Keratinocyte (primary cell): ENCODE measurements at regions not wholly inside any gene's neighbourhood (a gene's known extent, or its start where the extent isn't known, plus 50 kb on each side); places are given as distances from the start of the nearest gene placed in this dataset.

Experiments
- DNase-seq: peaks from one replicate; pipeline ENCODE4 v3.0.0-alpha.2; 2011; ENCODE audit warnings: low read depth, missing footprints, low spot score
- FAIRE-seq: peaks from 2 replicates; lab custom pipeline; 2011; peaks lifted over from hg19 to GRCh38; lab: Jason Lieb, UNC
- H2AFZ ChIP-seq: 2 replicates; pipeline ENCODE4 v1.6.0; 2012; ENCODE audit warnings: low read length, control low read depth, inconsistent platforms; ENCODE audit not compliant: control insufficient read depth
- H3K27ac ChIP-seq: 2 replicates; pipeline ENCODE4 v1.5.1; 2011; ENCODE audit warnings: low read length; ENCODE audit not compliant: control insufficient read depth, insufficient read depth
- H3K27me3 ChIP-seq: 3 replicates; pipeline ENCODE4 v1.6.0; 2011; ENCODE audit warnings: low read length; ENCODE audit not compliant: control insufficient read depth, insufficient read depth; ENCODE audit errors: extremely low read depth
- H3K36me3 ChIP-seq, 2 experiments: 2 replicates in 1 of 2; 3 replicates in 1 of 2; pipeline ENCODE4 v1.5.1; 2011; ENCODE audit warnings: low read length in 2 of 2, mild to moderate bottlenecking in 1 of 2; ENCODE audit not compliant: control insufficient read depth in 2 of 2, insufficient read depth in 2 of 2; ENCODE audit errors: extremely low read depth in 1 of 2
- H3K4me1 ChIP-seq: 3 replicates; pipeline ENCODE4 v1.5.1; 2011; ENCODE audit warnings: low read length; ENCODE audit not compliant: control insufficient read depth, insufficient read depth; ENCODE audit errors: extremely low read depth
- H3K4me2 ChIP-seq: 3 replicates; pipeline ENCODE4 v1.6.0; 2011; ENCODE audit warnings: low read depth, low read length; ENCODE audit not compliant: control insufficient read depth, insufficient read depth; ENCODE audit errors: extremely low read depth
- H3K4me3 ChIP-seq, 3 experiments: fragments of 200-600 bp in 1 of 3; sonication (generic) in 1 of 3; 2 replicates in 2 of 3; 3 replicates in 1 of 3; pipeline ENCODE4 v1.5.1; 2011 to 2016; ENCODE audit warnings: low read length in 3 of 3, mild to moderate bottlenecking in 3 of 3, control low read depth in 2 of 3, inconsistent platforms in 1 of 3, low read depth in 1 of 3, mixed read lengths in 1 of 3, mixed run types in 1 of 3, moderate library complexity in 1 of 3; ENCODE audit not compliant: control insufficient read depth in 2 of 3, insufficient read depth in 2 of 3; ENCODE audit errors: extremely low read depth in 1 of 3
- H3K79me2 ChIP-seq: 2 replicates; pipeline ENCODE4 v1.6.0; 2012; ENCODE audit warnings: low read length; ENCODE audit not compliant: control insufficient read depth, insufficient read depth
- H3K9ac ChIP-seq: 3 replicates; pipeline ENCODE4 v1.6.0; 2011; ENCODE audit warnings: low read length; ENCODE audit not compliant: control insufficient read depth, insufficient read depth; ENCODE audit errors: extremely low read depth
- H3K9me1 ChIP-seq: 3 replicates; pipeline ENCODE4 v1.6.0; 2011; ENCODE audit warnings: low read length; ENCODE audit not compliant: control insufficient read depth, insufficient read depth; ENCODE audit errors: extremely low read depth
- H3K9me3 ChIP-seq: 2 replicates; pipeline ENCODE4 v1.5.1; 2012; ENCODE audit warnings: low read depth, low read length; ENCODE audit not compliant: control insufficient read depth
- H4K20me1 ChIP-seq: 3 replicates; pipeline ENCODE4 v1.6.0; 2011; ENCODE audit warnings: low read length; ENCODE audit not compliant: control insufficient read depth, insufficient read depth; ENCODE audit errors: extremely low read depth
- EZH2 ChIP-seq: IDR thresholded peaks from one replicate; pipeline ENCODE4 v1.6.1; 2012; ENCODE audit warnings: inconsistent platforms, mild to moderate bottlenecking, low read length, moderate library complexity
- dilution Hi-C: fragments of 300-500 bp; cut with MboI; formaldehyde crosslinking; loops from one replicate; pipeline ENCODE4 v1.7.0; 2020; ENCODE audit warnings: low sequenced_read_pairs; ENCODE audit not compliant: extremely low pct_ligation_motif_present
- TF ChIP-seq, protein P1 (sequence below), 3 experiments: IDR thresholded peaks in 1 of 3; conservative IDR thresholded peaks in 1 of 3; optimal IDR thresholded peaks in 1 of 3; 2 replicates in 2 of 3; 3 replicates in 1 of 3; pipeline versions ENCODE3 to v1.5.1; 2011; ENCODE audit warnings: low read length in 3 of 3, mild to moderate bottlenecking in 3 of 3, moderate library complexity in 2 of 3, control low read depth in 1 of 3, inconsistent platforms in 1 of 3; ENCODE audit not compliant: insufficient read depth in 2 of 3; ENCODE audit errors: extremely low read depth in 1 of 3

DNA sequence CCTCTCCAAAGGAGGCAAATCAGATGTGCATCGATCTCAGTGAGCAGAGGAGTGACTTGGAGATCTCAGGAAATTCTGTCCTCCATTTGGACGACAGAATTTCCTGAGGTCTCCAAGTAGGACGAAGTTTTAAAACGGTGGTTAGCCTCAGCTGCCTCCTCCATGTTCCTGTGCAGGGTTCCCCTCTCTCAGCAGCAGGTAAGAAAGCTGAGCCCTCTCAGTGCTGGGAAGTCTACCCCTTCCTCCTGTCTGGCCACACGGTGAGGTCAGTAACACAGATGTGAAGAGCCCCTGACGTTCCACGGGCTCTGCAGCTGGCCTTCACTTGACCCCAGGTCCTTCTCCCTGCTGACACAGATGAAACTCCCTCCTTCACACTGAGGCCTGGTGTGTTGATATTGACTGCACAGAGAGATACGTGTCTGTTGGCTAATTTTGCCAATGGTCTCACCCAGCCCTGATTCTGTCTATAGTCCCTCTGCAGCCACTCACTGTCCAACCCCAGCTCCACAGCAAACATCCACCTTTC is 607.4 kb upstream of the B3GAT1 start:
- Histone ChIP-seq H3K4me2 (no peak overlapping the region), H3K36me3 (no peaks in the 10 kb centered on the region), H2AFZ (no peak overlapping the region), H3K4me3 (no peak overlapping the region), H3K27ac (no peak overlapping the region), H3K9ac (no peak overlapping the region), H3K79me2 (no peaks in the 10 kb centered on the region), H3K4me1 (no peaks in the 10 kb centered on the region), H4K20me1 (no peaks in the 10 kb centered on the region), H3K9me3 (no peaks in the 10 kb centered on the region), H3K9me1 (no peaks in the 10 kb centered on the region), H3K27me3 (no peaks in the 10 kb centered on the region)
- DNase-seq (no peak), FAIRE-seq (no peak)
- dilution Hi-C loops: no loop called here
- no peak for TF ChIP-seq EZH2
- TF ChIP-seq, protein P1, sequence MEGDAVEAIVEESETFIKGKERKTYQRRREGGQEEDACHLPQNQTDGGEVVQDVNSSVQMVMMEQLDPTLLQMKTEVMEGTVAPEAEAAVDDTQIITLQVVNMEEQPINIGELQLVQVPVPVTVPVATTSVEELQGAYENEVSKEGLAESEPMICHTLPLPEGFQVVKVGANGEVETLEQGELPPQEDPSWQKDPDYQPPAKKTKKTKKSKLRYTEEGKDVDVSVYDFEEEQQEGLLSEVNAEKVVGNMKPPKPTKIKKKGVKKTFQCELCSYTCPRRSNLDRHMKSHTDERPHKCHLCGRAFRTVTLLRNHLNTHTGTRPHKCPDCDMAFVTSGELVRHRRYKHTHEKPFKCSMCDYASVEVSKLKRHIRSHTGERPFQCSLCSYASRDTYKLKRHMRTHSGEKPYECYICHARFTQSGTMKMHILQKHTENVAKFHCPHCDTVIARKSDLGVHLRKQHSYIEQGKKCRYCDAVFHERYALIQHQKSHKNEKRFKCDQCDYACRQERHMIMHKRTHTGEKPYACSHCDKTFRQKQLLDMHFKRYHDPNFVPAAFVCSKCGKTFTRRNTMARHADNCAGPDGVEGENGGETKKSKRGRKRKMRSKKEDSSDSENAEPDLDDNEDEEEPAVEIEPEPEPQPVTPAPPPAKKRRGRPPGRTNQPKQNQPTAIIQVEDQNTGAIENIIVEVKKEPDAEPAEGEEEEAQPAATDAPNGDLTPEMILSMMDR (optimal IDR thresholded peaks at IDR 0.05 in 1 of 3, IDR thresholded peaks at IDR 0.05 in 1 of 3, conservative IDR thresholded peaks at IDR 0.05 in 1 of 3; ENCODE audit: extremely low read depth in 1 of 3, insufficient read depth in 2 of 3, low read length in 3 of 3): no peak

DNA sequence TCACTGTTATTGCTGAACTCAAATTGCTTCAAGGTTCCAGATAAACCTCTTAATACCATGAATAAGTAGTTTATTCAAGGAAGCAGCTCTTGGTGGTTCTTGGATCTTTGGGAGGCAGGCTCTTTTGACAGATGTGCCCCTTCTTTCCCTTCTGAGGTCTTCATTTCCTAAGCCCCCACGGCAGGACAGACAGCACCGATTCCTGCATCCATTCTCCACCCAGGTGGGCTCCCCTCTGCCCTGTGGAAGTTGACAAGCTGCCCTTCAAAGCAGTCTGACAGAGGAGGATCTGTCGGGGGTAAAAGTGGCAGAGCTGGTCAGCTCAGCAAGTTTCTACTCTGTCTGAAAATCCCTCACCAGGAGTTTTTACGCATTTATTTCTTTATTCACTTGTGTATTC is 605.3 kb upstream of the B3GAT1 start:
- no peaks in the 10 kb centered on the region for H4K20me1 ChIP-seq
- H3K9ac ChIP-seq: no peak overlapping the region
- no peaks in the 10 kb centered on the region for H3K79me2 ChIP-seq
- dilution Hi-C loops: no loop called here
- H2AFZ ChIP-seq: no peak overlapping the region
- no peaks in the 10 kb centered on the region for H3K9me3 ChIP-seq
- H3K9me1 ChIP-seq: no peaks in the 10 kb centered on the region
- no peak overlapping the region for H3K4me3 ChIP-seq
- no peaks in the 10 kb centered on the region for H3K27me3 ChIP-seq
- TF ChIP-seq, protein P1 (optimal IDR thresholded peaks at IDR 0.05 in 1 of 3, IDR thresholded peaks at IDR 0.05 in 1 of 3, conservative IDR thresholded peaks at IDR 0.05 in 1 of 3; ENCODE audit: extremely low read depth in 1 of 3, insufficient read depth in 2 of 3, low read length in 3 of 3): no peak
- no peak for TF ChIP-seq EZH2
- no peak overlapping the region for H3K27ac ChIP-seq
- no peaks in the 10 kb centered on the region for H3K4me1 ChIP-seq
- no peak for FAIRE-seq
- H3K4me2 ChIP-seq: no peak overlapping the region
- no peaks in the 10 kb centered on the region for H3K36me3 ChIP-seq
- no peak for DNase-seq
